ENCODE measurements at regions not wholly inside any gene's neighbourhood (a gene's known extent, or its start where the extent isn't known, plus 50 kb on each side); places are given as distances from the start of the nearest gene placed in this dataset.

- TF ChIP-seq BHLHE40 (IDR thresholded peaks at IDR 0.05; ENCODE audit: low read length) (0 out of 2 replicates have a peak, but pooled peaks have one; percentile 24), THAP7 (CRISPR knock-in tag; IDR thresholded peaks at IDR 0.05) (no peak), ZNF180 (CRISPR knock-in tag; IDR thresholded peaks at IDR 0.05; ENCODE audit: borderline replicate concordance, low read depth) (no peak), TFAP4 (IDR thresholded peaks at IDR 0.05; ENCODE audit: borderline replicate concordance, low read depth) (peak; percentile 47; the same call in 1 of the 2 replicates), ELF4 (CRISPR knock-in tag; IDR thresholded peaks at IDR 0.05; ENCODE audit: borderline replicate concordance) (no peak), TCF7L2 (IDR thresholded peaks at IDR 0.05; ENCODE audit: low read depth, low read length) (no peak), SAP130 (CRISPR knock-in tag; IDR thresholded peaks at IDR 0.05; ENCODE audit: low read depth) (peak; percentile 32; the same call in 1 of the 2 replicates), CREB1 (IDR thresholded peaks at IDR 0.05) (peak; percentile 75), CREB1 (CRISPR knock-in tag; IDR thresholded peaks at IDR 0.05) (no peak), RNF219 (CRISPR knock-in tag; IDR thresholded peaks at IDR 0.05) (no peak)
Measured at GRCh38 chr2:234422273-234422732, 74.6 kb downstream of the ARL4C start (continued).

- Histone ChIP-seq H3K27ac (ENCODE audit: extremely low read length, insufficient read depth, low read length) (no peak overlapping the region), H4K20me1 (ENCODE audit: insufficient read depth, low read length) (no peaks in the 10 kb centered on the region), H3K4me1 (ENCODE audit: insufficient read depth, low read length) (peaks cover 10% of the 10 kb centered on the region; the same call in 1 of the 2 replicates), H3K79me2 (ENCODE audit: insufficient read depth, low read length) (no peaks in the 10 kb centered on the region), H2AFZ (ENCODE audit: low read length) (no peak overlapping the region), H3K36me3 (replicated peaks in 1 of 2; ENCODE audit: control insufficient read depth in 1 of 2, insufficient read depth in 2 of 2, low read length in 2 of 2) (no peaks in the 10 kb centered on the region), H3K4me3 (replicated peaks in 1 of 3; ENCODE audit: insufficient read depth in 1 of 3, low read depth in 2 of 3, low read length in 3 of 3) (no peak overlapping the region), H3K9ac (ENCODE audit: insufficient read depth, low read depth, low read length) (no peak overlapping the region), H3K4me2 (ENCODE audit: low read depth, low read length) (no peak overlapping the region), H3K27me3 (ENCODE audit: control insufficient read depth in 1 of 2, insufficient read depth in 2 of 2, low read length in 2 of 2) (peaks cover 0 to 1% of the 10 kb centered on the region in 2 experiments; a peak in 1 of 5 replicates), H3K9me3 (ENCODE audit: low read length) (no peaks in the 10 kb centered on the region)
- ChIA-PET POLR2A (no interaction called here), CTCF (ENCODE audit: low intra/inter-chr PET ratio, low total read pairs) (no interaction called here)
- TF ChIP-seq CREB1 (IDR thresholded peaks at IDR 0.05), result peak; percentile 68
- TF ChIP-seq CREB1 (CRISPR knock-in tag; IDR thresholded peaks at IDR 0.05), result no peak
- TF ChIP-seq STAT5B (CRISPR knock-in tag; IDR thresholded peaks at IDR 0.05), result no peak
- TF ChIP-seq USF2 (IDR thresholded peaks at IDR 0.05; ENCODE audit: low read depth, low read length), result no peak
- no peak for TF ChIP-seq USF2 (CRISPR knock-in tag; IDR thresholded peaks at IDR 0.05; ENCODE audit: borderline replicate concordance)
- TF ChIP-seq ATF7 (IDR thresholded peaks at IDR 0.05), result peak; percentile 71
- no peak for TF ChIP-seq ATF7 (CRISPR knock-in tag; IDR thresholded peaks at IDR 0.05)
- no peak for TF ChIP-seq CENPX (CRISPR knock-in tag; IDR thresholded peaks at IDR 0.05)
- 0% methylated on average over 2 of the region's 2 CpGs for WGBS (ENCODE audit: low lambda C conversion rate)
- DNase-seq (ENCODE audit: low spot score) (peak; percentile 25), FAIRE-seq (no peak), ATAC-seq (no peak; the same call in 2 of the 3 replicates)
- no TSS peak for BruUV-seq (replicated peaks)
- intact Hi-C loops (cut with micrococcal nuclease; ENCODE audit: unreplicated experiment) (no loop called here), in situ Hi-C loops (cut with HindIII; ENCODE audit: extremely low pct_ligation_motif_present, low pct_unique_long_range_greater_than_20kb) (no loop called here)
Measured at GRCh38 chr2:234420408-234420807, 76.5 kb downstream of the ARL4C start.

All from HepG2 (cell line).